ENCODE measurements at regions not wholly inside any gene's neighbourhood (a gene's known extent, or its start where the extent isn't known, plus 50 kb on each side); places are given as distances from the start of the nearest gene placed in this dataset.

- no peak for TF ChIP-seq CTCF (IDR thresholded peaks at IDR 0.05)
These were observed 639.3 kb downstream of the DSC3 start for GRCh38 chr18:30403278-30403677.

GRCh38 chr18:30387401-30387800 is 655.1 kb downstream of the DSC3 start:
- TF ChIP-seq CTCF (IDR thresholded peaks at IDR 0.05), result no peak

GRCh38 chr18:30386624-30387023 is 655.9 kb downstream of the DSC3 start:
- no peak for TF ChIP-seq CTCF (IDR thresholded peaks at IDR 0.05)

- TF ChIP-seq CTCF (IDR thresholded peaks at IDR 0.05), result no peak
These were observed 656.9 kb downstream of the DSC3 start for GRCh38 chr18:30385684-30386083.

GRCh38 chr18:30381826-30382225 is 660.7 kb downstream of the DSC3 start:
- TF ChIP-seq CTCF (IDR thresholded peaks at IDR 0.05), result no peak

GRCh38 chr18:30378097-30378496 is 664.4 kb downstream of the DSC3 start:
- TF ChIP-seq CTCF (IDR thresholded peaks at IDR 0.05), result no peak

GRCh38 chr18:30376515-30376914 is 666.0 kb downstream of the DSC3 start:
- peak; percentile 40; the same call in 1 of the 2 replicates for TF ChIP-seq CTCF (IDR thresholded peaks at IDR 0.05)

GRCh38 chr18:30361864-30362540 is 680.5 kb downstream of the DSC3 start:
- TF ChIP-seq CTCF (IDR thresholded peaks at IDR 0.05), result no peak
